ENCODE measurements at regions not wholly inside any gene's neighbourhood (a gene's known extent, or its start where the extent isn't known, plus 50 kb on each side); places are given as distances from the start of the nearest gene placed in this dataset.
"Not testable (repeated sequence)": the region's sequence is repeated elsewhere in the genome, so short reads cannot be mapped to it uniquely, and the experiment has no call there.

GRCh38 chr3:147471741-147472140, 62.6 kb downstream of the ZIC1 start:
- Mint-ChIP-seq H3K4me3 (no peak overlapping the region), H3K27me3 (ENCODE audit: low read depth) (no peaks in the 10 kb centered on the region), H3K9me3 (peaks cover 16% of the 10 kb centered on the region), H3K4me1 (ENCODE audit: low read depth) (no peaks in the 10 kb centered on the region), H3K36me3 (ENCODE audit: insufficient read depth) (no peaks in the 10 kb centered on the region)
- DNase-seq = no peak
- ATAC-seq = no peak

GRCh38 chr3:147472846-147473245, 63.7 kb downstream of the ZIC1 start:
- DNase-seq = no peak
- no peaks in the 10 kb centered on the region for H3K36me3 Mint-ChIP-seq (ENCODE audit: insufficient read depth)
- no peaks in the 10 kb centered on the region for H3K27me3 Mint-ChIP-seq (ENCODE audit: low read depth)
- H3K4me3 Mint-ChIP-seq = no peak overlapping the region
- H3K9me3 Mint-ChIP-seq = peaks cover 16% of the 10 kb centered on the region
- H3K4me1 Mint-ChIP-seq (ENCODE audit: low read depth) = no peaks in the 10 kb centered on the region
- no peak for ATAC-seq

- no peak overlapping the region for H3K4me3 Mint-ChIP-seq
- H3K9me3 Mint-ChIP-seq = peaks cover 14% of the 10 kb centered on the region
- DNase-seq (no peak), ATAC-seq (no peak)
- no peaks in the 10 kb centered on the region for H3K4me1 Mint-ChIP-seq (ENCODE audit: low read depth)
- no peaks in the 10 kb centered on the region for H3K36me3 Mint-ChIP-seq (ENCODE audit: insufficient read depth)
- H3K27me3 Mint-ChIP-seq (ENCODE audit: low read depth) = no peaks in the 10 kb centered on the region
Observed at GRCh38 chr3:147483145-147483544, 74.0 kb downstream of the ZIC1 start.

- Mint-ChIP-seq H3K4me3 (no peak overlapping the region), H3K4me1 (ENCODE audit: low read depth) (no peaks in the 10 kb centered on the region), H3K36me3 (ENCODE audit: insufficient read depth) (no peaks in the 10 kb centered on the region), H3K9me3 (peaks cover 14% of the 10 kb centered on the region), H3K27me3 (ENCODE audit: low read depth) (no peaks in the 10 kb centered on the region)
- ATAC-seq (no peak), DNase-seq (no peak)
Observed at GRCh38 chr3:147483578-147483977, 74.4 kb downstream of the ZIC1 start.

- no peaks in the 10 kb centered on the region for H3K4me1 Mint-ChIP-seq (ENCODE audit: low read depth)
- H3K4me3 Mint-ChIP-seq = no peak overlapping the region
- H3K9me3 Mint-ChIP-seq = peaks cover 9% of the 10 kb centered on the region
- no peaks in the 10 kb centered on the region for H3K27me3 Mint-ChIP-seq (ENCODE audit: low read depth)
- no peak for ATAC-seq
- no peaks in the 10 kb centered on the region for H3K36me3 Mint-ChIP-seq (ENCODE audit: insufficient read depth)
- no peak for DNase-seq
Observed at GRCh38 chr3:147493065-147493464, 83.9 kb downstream of the ZIC1 start.

GRCh38 chr3:147493666-147494065, 84.5 kb downstream of the ZIC1 start:
- Mint-ChIP-seq H3K9me3 (peaks cover 9% of the 10 kb centered on the region), H3K36me3 (ENCODE audit: insufficient read depth) (no peaks in the 10 kb centered on the region), H3K4me3 (no peak overlapping the region), H3K27me3 (ENCODE audit: low read depth) (no peaks in the 10 kb centered on the region), H3K4me1 (ENCODE audit: low read depth) (no peaks in the 10 kb centered on the region)
- ATAC-seq (no peak), DNase-seq (no peak)

- DNase-seq (no peak), ATAC-seq (no peak)
- H3K27me3 Mint-ChIP-seq (ENCODE audit: low read depth) = no peaks in the 10 kb centered on the region
- H3K4me1 Mint-ChIP-seq (ENCODE audit: low read depth) = no peaks in the 10 kb centered on the region
- H3K9me3 Mint-ChIP-seq = no peaks in the 10 kb centered on the region
- H3K36me3 Mint-ChIP-seq (ENCODE audit: insufficient read depth) = no peaks in the 10 kb centered on the region
- H3K4me3 Mint-ChIP-seq = no peak overlapping the region
Observed at GRCh38 chr3:147497286-147497685, 88.1 kb downstream of the ZIC1 start.

GRCh38 chr3:147507638-147508286, 98.6 kb downstream of the ZIC1 start:
- H3K9me3 Mint-ChIP-seq = no peaks in the 10 kb centered on the region
- H3K4me1 Mint-ChIP-seq (ENCODE audit: low read depth) = no peaks in the 10 kb centered on the region
- H3K4me3 Mint-ChIP-seq = no peak overlapping the region
- no peak for ATAC-seq
- no peaks in the 10 kb centered on the region for H3K36me3 Mint-ChIP-seq (ENCODE audit: insufficient read depth)
- no peak for DNase-seq
- no peaks in the 10 kb centered on the region for H3K27me3 Mint-ChIP-seq (ENCODE audit: low read depth)

GRCh38 chr3:147509448-147509847, 100.3 kb downstream of the ZIC1 start:
- DNase-seq (no peak), ATAC-seq (no peak)
- no peak overlapping the region for H3K4me3 Mint-ChIP-seq
- no peaks in the 10 kb centered on the region for H3K27me3 Mint-ChIP-seq (ENCODE audit: low read depth)
- no peaks in the 10 kb centered on the region for H3K36me3 Mint-ChIP-seq (ENCODE audit: insufficient read depth)
- no peaks in the 10 kb centered on the region for H3K4me1 Mint-ChIP-seq (ENCODE audit: low read depth)
- no peaks in the 10 kb centered on the region for H3K9me3 Mint-ChIP-seq

- DNase-seq (no peak), ATAC-seq (no peak)
- Mint-ChIP-seq H3K4me1 (ENCODE audit: low read depth) (no peaks in the 10 kb centered on the region), H3K36me3 (ENCODE audit: insufficient read depth) (no peaks in the 10 kb centered on the region), H3K9me3 (no peaks in the 10 kb centered on the region), H3K27me3 (ENCODE audit: low read depth) (no peaks in the 10 kb centered on the region), H3K4me3 (no peak overlapping the region)
Observed at GRCh38 chr3:147513785-147514184, 104.6 kb downstream of the ZIC1 start.

GRCh38 chr3:147514366-147515160, 105.4 kb downstream of the ZIC1 start:
- no peaks in the 10 kb centered on the region for H3K36me3 Mint-ChIP-seq (ENCODE audit: insufficient read depth)
- no peaks in the 10 kb centered on the region for H3K9me3 Mint-ChIP-seq
- H3K4me1 Mint-ChIP-seq (ENCODE audit: low read depth) = no peaks in the 10 kb centered on the region
- H3K4me3 Mint-ChIP-seq = no peak overlapping the region
- DNase-seq (no peak), ATAC-seq (no peak)
- H3K27me3 Mint-ChIP-seq (ENCODE audit: low read depth) = no peaks in the 10 kb centered on the region

- H3K4me3 Mint-ChIP-seq = no peak overlapping the region
- peaks cover 2% of the 10 kb centered on the region for H3K9me3 Mint-ChIP-seq
- no peaks in the 10 kb centered on the region for H3K36me3 Mint-ChIP-seq (ENCODE audit: insufficient read depth)
- ATAC-seq (no peak), DNase-seq (no peak)
- H3K4me1 Mint-ChIP-seq (ENCODE audit: low read depth) = no peaks in the 10 kb centered on the region
- H3K27me3 Mint-ChIP-seq (ENCODE audit: low read depth) = no peaks in the 10 kb centered on the region
Observed at GRCh38 chr3:147518465-147518864, 109.3 kb downstream of the ZIC1 start.

GRCh38 chr3:147521646-147522045, 112.5 kb downstream of the ZIC1 start:
- no peaks in the 10 kb centered on the region for H3K36me3 Mint-ChIP-seq (ENCODE audit: insufficient read depth)
- ATAC-seq = no peak

GRCh38 chr3:147522780-147523179, 113.6 kb downstream of the ZIC1 start:
- not testable (repeated sequence) for DNase-seq; H3K4me3 Mint-ChIP-seq; H3K27me3 Mint-ChIP-seq (ENCODE audit: low read depth); H3K4me1 Mint-ChIP-seq (ENCODE audit: low read depth); H3K9me3 Mint-ChIP-seq; H3K36me3 Mint-ChIP-seq (ENCODE audit: insufficient read depth); ATAC-seq

More at GRCh38 chr3:147521646-147522045, 112.5 kb downstream of the ZIC1 start:
- H3K4me3 Mint-ChIP-seq = no peak overlapping the region
- no peak for DNase-seq
- peaks cover 10% of the 10 kb centered on the region for H3K9me3 Mint-ChIP-seq
- H3K27me3 Mint-ChIP-seq (ENCODE audit: low read depth) = no peaks in the 10 kb centered on the region
- H3K4me1 Mint-ChIP-seq (ENCODE audit: low read depth) = no peaks in the 10 kb centered on the region

GRCh38 chr3:147529551-147529950, 120.4 kb downstream of the ZIC1 start:
- DNase-seq (no peak), ATAC-seq (no peak)
- Mint-ChIP-seq H3K27me3 (ENCODE audit: low read depth) (no peaks in the 10 kb centered on the region), H3K9me3 (peaks cover 12% of the 10 kb centered on the region), H3K4me1 (ENCODE audit: low read depth) (no peaks in the 10 kb centered on the region), H3K4me3 (no peak overlapping the region), H3K36me3 (ENCODE audit: insufficient read depth) (no peaks in the 10 kb centered on the region)

Measured in activated T-cell treated with anti-CD3 and anti-CD28 coated beads, Interleukin-2, amount 50 U/mL, for 4 hours (primary cell).